ENCODE measurements at regions not wholly inside any gene's neighbourhood (a gene's known extent, or its start where the extent isn't known, plus 50 kb on each side); places are given as distances from the start of the nearest gene placed in this dataset.

DNA sequence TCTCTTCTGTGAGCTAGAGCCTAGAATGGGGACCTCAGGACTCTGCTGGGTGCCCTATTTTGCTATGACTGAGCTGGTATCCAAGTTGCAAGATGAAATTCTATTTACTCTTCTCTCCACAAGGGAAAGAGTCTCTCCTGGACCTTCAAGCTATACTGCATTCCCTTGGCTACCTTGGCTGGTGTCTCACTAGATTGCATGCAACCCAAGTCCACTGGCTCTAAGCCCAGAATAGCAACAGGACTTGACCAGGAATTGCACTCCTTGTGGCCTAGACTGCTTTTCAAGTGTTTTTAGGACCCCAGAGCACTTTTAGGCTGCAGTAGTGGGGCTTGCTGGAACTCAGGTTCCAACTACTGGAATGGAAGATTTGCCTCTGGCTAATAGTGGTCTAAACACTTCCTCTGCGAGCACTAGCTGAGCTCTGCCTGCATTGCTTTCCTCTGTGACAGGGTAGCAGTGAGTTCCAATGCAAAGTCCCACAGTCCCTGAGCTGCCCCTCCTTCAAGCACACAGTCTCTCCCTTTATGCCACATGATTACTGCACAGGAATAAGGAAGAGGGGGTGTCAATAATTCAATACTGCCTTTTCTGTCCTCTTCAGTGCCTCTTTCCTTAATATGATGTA, 1009.1 kb upstream of the FLRT2 start:
- no peak for DNase-seq

DNA sequence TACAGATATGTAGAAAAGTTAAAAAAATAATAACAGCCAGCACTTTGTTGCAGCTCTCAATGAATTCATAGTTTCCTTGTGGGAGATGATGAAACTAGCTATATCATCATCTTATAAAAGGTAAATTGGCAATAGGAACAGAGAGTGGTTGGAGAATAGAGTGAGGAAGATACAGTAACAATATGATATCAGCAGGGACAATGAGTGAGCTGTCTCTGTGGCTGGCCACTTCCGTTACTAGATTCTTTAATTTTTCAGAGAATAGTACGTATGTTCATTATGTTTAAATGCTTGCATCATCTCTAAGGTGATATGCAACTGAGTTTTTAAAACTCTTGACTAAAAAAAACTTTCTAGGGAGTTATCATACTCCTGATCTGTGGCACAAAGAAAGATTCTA, 1006.2 kb upstream of the FLRT2 start:
- no peak for DNase-seq

DNA sequence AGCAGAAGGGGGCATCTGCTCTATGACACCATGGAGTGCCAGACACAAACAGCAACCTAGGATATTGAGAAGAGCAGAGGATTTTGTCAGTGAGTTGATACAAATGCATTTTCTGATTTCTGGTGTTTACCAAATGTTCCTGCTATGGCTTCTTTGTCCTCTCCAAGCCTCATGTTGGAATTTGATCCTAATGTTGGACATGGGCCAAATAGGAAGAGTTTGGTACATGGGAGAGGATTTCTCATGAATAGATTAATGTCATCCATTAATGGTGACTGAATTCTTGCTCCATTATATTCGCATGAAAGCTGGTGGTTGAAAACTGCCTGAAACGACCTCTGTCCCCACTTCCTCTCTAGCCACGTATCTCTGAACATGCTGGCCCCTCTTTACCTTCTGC, 1002.2 kb upstream of the FLRT2 start:
- peak; percentile 1 for DNase-seq

GRCh38 chr14:84532016-84532415, 997.9 kb upstream of the FLRT2 start:
- DNase-seq = no peak

- no peak for DNase-seq
Observed at GRCh38 chr14:84533181-84533725, 996.7 kb upstream of the FLRT2 start.

- no peak for DNase-seq
Observed at GRCh38 chr14:84533791-84534190, 996.2 kb upstream of the FLRT2 start.

GRCh38 chr14:84535484-84535883, 994.5 kb upstream of the FLRT2 start:
- no peak for DNase-seq

DNA sequence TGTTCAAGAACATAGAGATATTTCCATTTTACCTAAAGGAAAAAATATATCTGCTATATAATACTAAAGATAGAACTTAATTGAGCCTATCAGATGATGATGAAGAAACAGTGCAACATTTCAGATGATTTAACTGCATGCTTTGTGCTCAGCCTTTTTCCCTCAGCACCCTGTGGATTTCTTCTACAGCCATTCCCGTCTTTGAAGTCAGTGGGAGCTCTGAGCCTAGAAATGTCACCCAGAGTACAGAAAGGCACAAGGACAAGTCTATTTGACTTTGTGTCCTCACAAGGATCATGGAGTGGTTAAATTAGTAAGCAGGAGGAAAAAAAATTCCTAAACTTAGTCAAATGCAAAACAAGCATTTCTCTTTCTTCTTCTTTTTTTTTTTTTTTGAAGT, 994.0 kb upstream of the FLRT2 start:
- no peak for DNase-seq

- no peak for DNase-seq
Observed at GRCh38 chr14:84541018-84541417, 988.9 kb upstream of the FLRT2 start.

DNA sequence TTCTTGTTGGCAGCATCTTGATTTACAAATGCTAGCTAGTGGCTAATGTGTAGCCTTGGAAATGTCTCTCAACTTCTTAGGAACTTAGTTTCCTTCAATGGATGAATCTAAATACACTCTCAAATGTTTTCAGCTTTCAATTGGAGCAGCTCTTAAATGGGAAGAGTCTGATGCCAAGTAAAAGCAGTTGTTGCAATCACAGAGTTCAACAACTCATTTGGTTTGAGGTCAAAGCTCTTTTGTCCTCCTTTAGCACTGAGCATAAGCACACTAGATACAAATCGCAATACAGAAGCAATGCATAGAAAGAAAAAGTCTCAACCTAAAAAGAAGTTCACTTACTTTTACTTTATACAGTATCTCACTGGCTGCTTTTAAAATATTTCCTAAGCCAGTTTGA, 986.1 kb upstream of the FLRT2 start:
- no peak for DNase-seq

DNA sequence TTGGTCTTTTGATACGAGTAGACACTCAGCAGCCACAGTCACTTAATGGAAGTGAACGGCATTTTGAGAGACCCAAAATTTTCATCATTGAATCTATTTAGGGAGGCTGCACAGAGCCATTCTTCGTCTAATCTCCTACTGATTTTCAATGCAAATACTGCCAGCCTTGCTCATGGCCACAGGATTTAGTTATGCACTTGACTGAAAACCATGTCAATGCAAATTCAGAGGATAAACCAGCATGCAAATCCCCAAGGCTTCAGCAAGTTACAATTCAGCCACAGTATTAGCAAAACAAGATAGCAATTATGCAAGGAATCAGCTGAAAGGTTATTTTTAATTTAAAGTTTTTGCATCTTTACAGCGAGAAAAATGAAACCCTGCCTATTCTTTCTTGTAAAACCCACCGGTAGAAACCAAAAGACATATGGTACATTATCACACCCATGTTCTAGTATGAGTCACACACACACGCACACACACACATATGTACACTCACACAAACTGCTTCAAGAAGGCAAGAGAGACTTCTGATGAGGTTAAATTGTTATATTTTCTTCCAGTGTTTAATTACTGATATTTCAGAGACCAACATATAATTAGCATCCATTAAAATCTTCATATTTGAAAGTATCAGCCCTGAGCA, 985.3 kb upstream of the FLRT2 start:
- no peak for DNase-seq

GRCh38 chr14:84546236-84546635, 983.7 kb upstream of the FLRT2 start:
- no peak for DNase-seq

GRCh38 chr14:84554136-84554535, 975.8 kb upstream of the FLRT2 start:
- DNase-seq = no peak

GRCh38 chr14:84555493-84555892, 974.5 kb upstream of the FLRT2 start:
- DNase-seq = no peak

- DNase-seq = no peak
Observed at GRCh38 chr14:84566109-84566508, 963.8 kb upstream of the FLRT2 start.

GRCh38 chr14:84575681-84576080, 954.3 kb upstream of the FLRT2 start:
- DNase-seq = no peak

DNA sequence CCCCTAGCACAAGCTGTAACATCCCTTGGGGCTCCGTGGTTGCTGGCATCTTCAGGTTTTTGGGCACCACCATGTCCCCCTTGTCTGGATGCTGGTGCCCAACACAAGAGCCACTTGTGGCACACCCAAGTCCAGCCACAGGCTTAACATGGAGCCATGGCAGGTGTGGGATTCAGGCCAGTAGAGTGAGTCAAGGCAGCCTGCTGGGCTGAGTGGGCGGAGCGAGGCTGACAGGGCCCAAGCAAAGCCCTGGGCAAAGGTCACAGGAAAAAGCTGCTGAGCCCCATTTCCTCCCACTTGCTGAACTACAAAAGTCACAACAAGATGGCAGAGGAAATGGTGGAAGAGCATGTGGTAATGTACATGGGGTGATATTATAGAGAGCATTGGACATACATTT, 950.7 kb upstream of the FLRT2 start:
- no peak for DNase-seq

DNA sequence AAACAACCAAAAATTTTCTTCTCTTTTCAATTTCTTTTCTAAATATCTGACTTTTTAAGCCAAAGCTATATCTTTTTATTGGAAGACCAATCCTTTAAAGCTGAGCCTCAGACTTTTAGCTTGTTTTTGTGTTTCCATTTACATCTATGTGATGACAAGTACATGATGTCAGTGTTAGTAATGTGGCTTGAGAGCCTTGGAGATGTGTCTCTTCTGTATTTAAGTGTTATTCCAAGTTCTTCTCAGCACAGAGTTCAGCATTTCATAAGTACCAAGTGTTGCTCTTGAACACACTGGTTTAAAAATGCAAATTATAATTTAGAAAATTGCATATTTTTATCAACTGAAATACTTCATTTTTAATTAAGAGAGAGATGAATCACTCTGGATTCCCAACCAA, 948.9 kb upstream of the FLRT2 start:
- DNase-seq = no peak

GRCh38 chr14:84584511-84584910, 945.4 kb upstream of the FLRT2 start:
- DNase-seq = no peak

GRCh38 chr14:84591827-84592445, 938.0 kb upstream of the FLRT2 start:
- DNase-seq = peak; percentile 4

DNA sequence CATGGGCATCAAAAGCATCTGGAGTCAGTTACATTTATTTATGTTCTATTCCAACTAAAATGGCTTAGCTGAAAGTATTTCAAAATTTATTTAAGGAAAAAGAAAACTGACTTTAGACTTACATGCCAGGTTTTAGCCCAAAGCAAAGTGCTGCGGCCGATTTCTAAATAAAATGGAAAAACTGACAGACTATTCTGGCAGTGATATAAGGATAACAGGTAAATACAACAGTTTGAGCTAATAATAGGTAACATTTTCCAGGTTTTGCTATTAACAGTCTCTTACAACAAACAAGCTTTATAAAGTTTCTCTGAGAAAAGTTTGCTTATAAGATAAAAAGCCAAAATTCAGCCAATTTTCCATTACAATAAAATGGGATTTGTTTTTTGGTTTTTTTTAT, 937.2 kb upstream of the FLRT2 start:
- no peak for DNase-seq

- no peak for DNase-seq
Observed at GRCh38 chr14:84610086-84610485, 919.9 kb upstream of the FLRT2 start.

GRCh38 chr14:84622357-84622756, 907.6 kb upstream of the FLRT2 start:
- DNase-seq = no peak

DNA sequence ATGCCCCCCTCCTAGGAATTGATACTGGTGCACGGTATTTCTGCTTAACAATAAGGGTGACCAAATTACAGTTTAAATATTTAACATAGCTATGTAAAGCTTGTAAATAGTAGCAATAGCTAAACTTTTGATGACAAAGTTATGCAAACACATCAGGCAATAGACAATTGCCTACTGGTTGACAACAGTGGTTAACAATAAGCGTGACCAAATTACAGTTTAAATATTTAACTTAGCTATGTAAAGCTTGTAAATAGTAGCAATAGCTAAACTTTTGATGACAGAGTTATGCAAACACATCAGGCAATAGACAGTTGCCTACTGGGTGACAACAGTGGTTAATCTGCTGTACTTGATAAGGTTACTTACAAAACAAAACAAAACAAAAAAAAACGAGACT, 886.5 kb upstream of the FLRT2 start:
- DNase-seq = no peak
